ENCODE measurements at regions not wholly inside any gene's neighbourhood (a gene's known extent, or its start where the extent isn't known, plus 50 kb on each side); places are given as distances from the start of the nearest gene placed in this dataset.

DNA sequence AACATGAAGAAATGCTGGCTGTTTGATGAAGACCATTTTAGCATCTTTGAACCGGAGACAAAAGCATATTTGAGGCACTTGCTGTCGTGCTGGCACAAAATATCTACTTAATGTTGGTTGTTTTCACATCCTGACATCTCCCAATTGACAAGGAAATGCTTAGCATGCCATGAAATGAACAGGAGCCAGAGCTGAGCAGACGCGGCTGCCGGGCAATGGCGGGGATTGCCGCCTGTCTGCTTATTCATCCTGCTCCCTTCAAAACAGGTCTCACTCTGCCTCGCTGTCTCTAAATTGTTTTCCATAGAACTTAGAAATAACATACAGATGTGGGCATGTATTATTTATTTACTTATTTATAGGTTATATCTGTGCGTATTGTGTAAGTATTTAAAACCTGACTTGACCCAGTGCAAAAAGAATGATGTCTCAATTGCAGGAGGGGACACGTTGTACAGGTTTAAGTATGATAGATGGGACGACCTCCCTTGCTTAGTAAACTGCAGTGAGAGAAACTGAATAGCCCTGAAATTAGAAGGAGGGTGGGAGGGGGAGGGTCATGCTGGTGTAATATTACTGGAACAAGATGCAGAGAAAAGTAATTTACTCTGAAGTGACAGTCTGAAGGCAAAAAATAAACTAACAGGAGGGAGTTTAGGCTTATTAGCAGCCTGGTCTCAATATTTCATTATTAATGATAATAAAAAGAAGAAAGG lies 590.4 kb upstream of the PLXNA2 start:
- TF ChIP-seq, protein P1, sequence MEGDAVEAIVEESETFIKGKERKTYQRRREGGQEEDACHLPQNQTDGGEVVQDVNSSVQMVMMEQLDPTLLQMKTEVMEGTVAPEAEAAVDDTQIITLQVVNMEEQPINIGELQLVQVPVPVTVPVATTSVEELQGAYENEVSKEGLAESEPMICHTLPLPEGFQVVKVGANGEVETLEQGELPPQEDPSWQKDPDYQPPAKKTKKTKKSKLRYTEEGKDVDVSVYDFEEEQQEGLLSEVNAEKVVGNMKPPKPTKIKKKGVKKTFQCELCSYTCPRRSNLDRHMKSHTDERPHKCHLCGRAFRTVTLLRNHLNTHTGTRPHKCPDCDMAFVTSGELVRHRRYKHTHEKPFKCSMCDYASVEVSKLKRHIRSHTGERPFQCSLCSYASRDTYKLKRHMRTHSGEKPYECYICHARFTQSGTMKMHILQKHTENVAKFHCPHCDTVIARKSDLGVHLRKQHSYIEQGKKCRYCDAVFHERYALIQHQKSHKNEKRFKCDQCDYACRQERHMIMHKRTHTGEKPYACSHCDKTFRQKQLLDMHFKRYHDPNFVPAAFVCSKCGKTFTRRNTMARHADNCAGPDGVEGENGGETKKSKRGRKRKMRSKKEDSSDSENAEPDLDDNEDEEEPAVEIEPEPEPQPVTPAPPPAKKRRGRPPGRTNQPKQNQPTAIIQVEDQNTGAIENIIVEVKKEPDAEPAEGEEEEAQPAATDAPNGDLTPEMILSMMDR (IDR thresholded peaks at IDR 0.05): no peak
- TF ChIP-seq POLR2A (IDR thresholded peaks at IDR 0.05): no peak
